Erythroblast (primary cell): ENCODE measurements at regions not wholly inside any gene's neighbourhood (a gene's known extent, or its start where the extent isn't known, plus 50 kb on each side); places are given as distances from the start of the nearest gene placed in this dataset.
"Not testable (repeated sequence)": the region's sequence is repeated elsewhere in the genome, so short reads cannot be mapped to it uniquely, and the experiment has no call there.

Experiments used
- GATA1 ChIP-seq: IDR thresholded peaks from 2 replicates; pipeline ENCODE4 v1.6.1; 2011; ENCODE audit warnings: low read depth, mild to moderate bottlenecking, control low read depth, low read length, moderate library complexity
- POLR2A ChIP-seq: IDR thresholded peaks from 2 replicates; pipeline ENCODE4 v1.6.1; 2011; ENCODE audit warnings: mild to moderate bottlenecking, low read length

GRCh38 chr20:30378317-30378716 lies 879.1 kb upstream of the DEFB115 start:
- TF ChIP-seq POLR2A, GATA1: not testable (repeated sequence)
